ENCODE measurements at regions not wholly inside any gene's neighbourhood (a gene's known extent, or its start where the extent isn't known, plus 50 kb on each side); places are given as distances from the start of the nearest gene placed in this dataset.

GRCh38 chr17:77318021-77318420 is 177.3 kb downstream of the SEC14L1 start:
- Histone ChIP-seq H3K27me3 (ENCODE audit: insufficient read depth, low read depth) (no peaks in the 10 kb centered on the region), H3K4me3 (no peak overlapping the region), H4K20me1 (ENCODE audit: insufficient read depth) (no peaks in the 10 kb centered on the region), H3K9me3 (ENCODE audit: insufficient read depth, low read depth) (no peaks in the 10 kb centered on the region), H3F3A (ENCODE audit: insufficient read depth, low read depth) (peaks cover 35% of the 10 kb centered on the region), H2AFZ (no peak overlapping the region), H3K79me2 (ENCODE audit: low read depth) (peaks cover 37% of the 10 kb centered on the region), H3K4me2 (no peak overlapping the region), H3K9me2 (ENCODE audit: insufficient read depth) (no peaks in the 10 kb centered on the region), H3K27ac (peak overlapping the region; percentile 95; the same call in 1 of the 2 replicates), H3K36me3 (ENCODE audit: low read depth) (no peaks in the 10 kb centered on the region), H3K4me1 (replicated peaks; ENCODE audit: insufficient read depth) (peaks cover 13% of the 10 kb centered on the region)
- no peak for DNase-seq
- ChIA-PET CTCF (no interaction called here), POLR2A (ENCODE audit: unreplicated experiment) (no interaction called here)
- intact Hi-C loops (cut with micrococcal nuclease; ENCODE audit: unreplicated experiment): no loop called here
- no peak for TF ChIP-seq CTCF (conservative IDR thresholded peaks at IDR 0.05)
- no peak for TF ChIP-seq EZH2 (IDR thresholded peaks at IDR 0.05; ENCODE audit: low read depth)
- no TSS peak for BruUV-seq (replicated peaks)

GRCh38 chr17:77318491-77319210 is 177.9 kb downstream of the SEC14L1 start:
- no peak for TF ChIP-seq CTCF (conservative IDR thresholded peaks at IDR 0.05)
- no peak for TF ChIP-seq EZH2 (IDR thresholded peaks at IDR 0.05; ENCODE audit: low read depth)
- CTCF ChIA-PET: no interaction called here
- Histone ChIP-seq H3K4me3 (peak overlapping the region; percentile 82; the same call in 1 of the 2 replicates), H3K4me1 (replicated peaks; ENCODE audit: insufficient read depth) (peaks cover 18% of the 10 kb centered on the region), H2AFZ (no peak overlapping the region), H3K36me3 (ENCODE audit: low read depth) (no peaks in the 10 kb centered on the region), H3K27ac (peak overlapping the region; percentile 95), H3K9me2 (ENCODE audit: insufficient read depth) (no peaks in the 10 kb centered on the region), H3K27me3 (ENCODE audit: insufficient read depth, low read depth) (no peaks in the 10 kb centered on the region), H3F3A (ENCODE audit: insufficient read depth, low read depth) (peaks cover 40% of the 10 kb centered on the region), H3K79me2 (ENCODE audit: low read depth) (peaks cover 40% of the 10 kb centered on the region), H4K20me1 (ENCODE audit: insufficient read depth) (no peaks in the 10 kb centered on the region), H3K9me3 (ENCODE audit: insufficient read depth, low read depth) (no peaks in the 10 kb centered on the region), H3K4me2 (peak overlapping the region; percentile 99)
- POLR2A ChIA-PET (ENCODE audit: unreplicated experiment): interaction anchor here (0.6 kb wide), 1 partner anchor 857 kb away, joined by 4 read pairs; no protein-coding TSS in a partner anchor
- TSS peak; percentile 14 for BruUV-seq (replicated peaks)
- no peak for DNase-seq
- intact Hi-C loops (cut with micrococcal nuclease; ENCODE audit: unreplicated experiment): no loop called here

GRCh38 chr17:77319211-77320043 is 178.7 kb downstream of the SEC14L1 start:
- Histone ChIP-seq H3F3A (ENCODE audit: insufficient read depth, low read depth) (peaks cover 48% of the 10 kb centered on the region), H3K36me3 (ENCODE audit: low read depth) (no peaks in the 10 kb centered on the region), H3K4me3 (peak overlapping the region; percentile 82), H3K4me2 (peak overlapping the region; percentile 99), H4K20me1 (ENCODE audit: insufficient read depth) (peaks cover 5% of the 10 kb centered on the region), H3K27me3 (ENCODE audit: insufficient read depth, low read depth) (no peaks in the 10 kb centered on the region), H3K9me3 (ENCODE audit: insufficient read depth, low read depth) (no peaks in the 10 kb centered on the region), H2AFZ (no peak overlapping the region), H3K4me1 (replicated peaks; ENCODE audit: insufficient read depth) (peaks cover 25% of the 10 kb centered on the region), H3K79me2 (ENCODE audit: low read depth) (peaks cover 45% of the 10 kb centered on the region), H3K9me2 (ENCODE audit: insufficient read depth) (no peaks in the 10 kb centered on the region), H3K27ac (peak overlapping the region; percentile 95)
- peak; percentile 83 to 88 for DNase-seq
- POLR2A ChIA-PET (ENCODE audit: unreplicated experiment): interaction anchor here (0.6 kb wide), 1 partner anchor 857 kb away, joined by 4 read pairs; no protein-coding TSS in a partner anchor
- CTCF ChIA-PET: no interaction called here
- no peak for TF ChIP-seq EZH2 (IDR thresholded peaks at IDR 0.05; ENCODE audit: low read depth)
- TF ChIP-seq CTCF (conservative IDR thresholded peaks at IDR 0.05): no peak
- intact Hi-C loops (cut with micrococcal nuclease; ENCODE audit: unreplicated experiment): loop anchor here (5.0 kb wide), 1 partner anchor 232 kb away; no protein-coding TSS in a partner anchor
- TSS peak; percentile 56 for BruUV-seq (replicated peaks)
